ENCODE measurements at regions not wholly inside any gene's neighbourhood (a gene's known extent, or its start where the extent isn't known, plus 50 kb on each side); places are given as distances from the start of the nearest gene placed in this dataset.

- no peak for TF ChIP-seq BHLHE40 (IDR thresholded peaks at IDR 0.05; ENCODE audit: borderline replicate concordance)
- TF ChIP-seq FOXK2 (IDR thresholded peaks at IDR 0.05): no peak
- no peak for TF ChIP-seq HDGF (IDR thresholded peaks at IDR 0.05; ENCODE audit: borderline replicate concordance)
- TF ChIP-seq FOXM1 (IDR thresholded peaks at IDR 0.05; ENCODE audit: borderline replicate concordance): no peak
- no peak for TF ChIP-seq NFRKB (IDR thresholded peaks at IDR 0.05)
- TF ChIP-seq SUZ12 (IDR thresholded peaks at IDR 0.05): no peak
- no peak for TF ChIP-seq TARDBP (IDR thresholded peaks at IDR 0.05)
- TF ChIP-seq ZNF384 (IDR thresholded peaks at IDR 0.05): no peak
Measured at GRCh38 chr2:121969766-121970639, 214.6 kb downstream of the TSN start.

Data from HEK293T (cell line).